ENCODE measurements at regions not wholly inside any gene's neighbourhood (a gene's known extent, or its start where the extent isn't known, plus 50 kb on each side); places are given as distances from the start of the nearest gene placed in this dataset.

GRCh38 chr2:66696374-66696773 lies 261.4 kb downstream of the MEIS1 start:
- no peak for TF ChIP-seq CTCF (conservative IDR thresholded peaks at IDR 0.05; ENCODE audit: low read depth, low read length)
- no peak overlapping the region for H3K4me3 ChIP-seq (ENCODE audit: low read depth, low read length)
- no peak for DNase-seq (ENCODE audit: low read depth)

- DNase-seq (ENCODE audit: low read depth): no peak
- no peak for TF ChIP-seq CTCF (conservative IDR thresholded peaks at IDR 0.05; ENCODE audit: low read depth, low read length)
- no peak overlapping the region for H3K4me3 ChIP-seq (ENCODE audit: low read depth, low read length)
These were observed 262.0 kb downstream of the MEIS1 start for GRCh38 chr2:66696886-66697285.

GRCh38 chr2:66697366-66697765 lies 262.4 kb downstream of the MEIS1 start:
- TF ChIP-seq CTCF (conservative IDR thresholded peaks at IDR 0.05; ENCODE audit: low read depth, low read length): no peak
- no peak for DNase-seq (ENCODE audit: low read depth)
- no peak overlapping the region for H3K4me3 ChIP-seq (ENCODE audit: low read depth, low read length)

GRCh38 chr2:66698091-66698490 lies 263.2 kb downstream of the MEIS1 start:
- TF ChIP-seq CTCF (conservative IDR thresholded peaks at IDR 0.05; ENCODE audit: low read depth, low read length): no peak
- no peak for DNase-seq (ENCODE audit: low read depth)
- no peak overlapping the region for H3K4me3 ChIP-seq (ENCODE audit: low read depth, low read length)

GRCh38 chr2:66698576-66699239 lies 263.8 kb downstream of the MEIS1 start:
- DNase-seq (ENCODE audit: low read depth): no peak
- no peak for TF ChIP-seq CTCF (conservative IDR thresholded peaks at IDR 0.05; ENCODE audit: low read depth, low read length)
- H3K4me3 ChIP-seq (ENCODE audit: low read depth, low read length): no peak overlapping the region

GRCh38 chr2:66699416-66699792 lies 264.5 kb downstream of the MEIS1 start:
- DNase-seq (ENCODE audit: low read depth): no peak
- H3K4me3 ChIP-seq (ENCODE audit: low read depth, low read length): no peak overlapping the region
- TF ChIP-seq CTCF (conservative IDR thresholded peaks at IDR 0.05; ENCODE audit: low read depth, low read length): no peak
